Caki2 (cell line): ENCODE measurements at regions not wholly inside any gene's neighbourhood (a gene's known extent, or its start where the extent isn't known, plus 50 kb on each side); places are given as distances from the start of the nearest gene placed in this dataset.
"Not testable (repeated sequence)": the region's sequence is repeated elsewhere in the genome, so short reads cannot be mapped to it uniquely, and the experiment has no call there.

Experiments
- DNase-seq: peaks from one replicate; pipeline ENCODE4 v3.0.0-alpha.2; 2015; ENCODE audit warnings: low read depth
- in situ Hi-C: cut with HindIII; loops from 2 replicates; pipeline ENCODE4 v1.10.0; 2016; ENCODE audit warnings: low sequenced_read_pairs, low pct_unique_long_range_greater_than_20kb, mixed read lengths

GRCh38 chr13:33340631-33341030 lies 55.1 kb upstream of the STARD13 start:
- in situ Hi-C loops, result no loop called here
- DNase-seq, result no peak

GRCh38 chr13:33341861-33342452 lies 56.4 kb upstream of the STARD13 start:
- DNase-seq, result no peak

GRCh38 chr13:33345842-33346241 lies 60.3 kb upstream of the STARD13 start:
- in situ Hi-C loops, result no loop called here
- no peak for DNase-seq

More at GRCh38 chr13:33341861-33342452, 56.4 kb upstream of the STARD13 start:
- in situ Hi-C loops, result no loop called here

- no peak for DNase-seq
- in situ Hi-C loops, result no loop called here
Measured at GRCh38 chr13:33347861-33348260, 62.3 kb upstream of the STARD13 start.

- no peak for DNase-seq
- in situ Hi-C loops, result no loop called here
Measured at GRCh38 chr13:33348366-33348765, 62.8 kb upstream of the STARD13 start.

- no peak for DNase-seq
- in situ Hi-C loops, result no loop called here
Measured at GRCh38 chr13:33349288-33349985, 63.9 kb upstream of the STARD13 start.

GRCh38 chr13:33349986-33350826 lies 64.7 kb upstream of the STARD13 start:
- in situ Hi-C loops, result no loop called here

GRCh38 chr13:33351319-33351718 lies 65.8 kb upstream of the STARD13 start:
- DNase-seq, result no peak
- in situ Hi-C loops, result no loop called here

More at GRCh38 chr13:33349986-33350826, 64.7 kb upstream of the STARD13 start:
- no peak for DNase-seq

- in situ Hi-C loops, result no loop called here
- DNase-seq, result no peak
Measured at GRCh38 chr13:33352041-33352440, 66.5 kb upstream of the STARD13 start.

- DNase-seq, result no peak
- in situ Hi-C loops, result no loop called here
Measured at GRCh38 chr13:33352526-33352925, 67.0 kb upstream of the STARD13 start.

GRCh38 chr13:33353210-33353609 lies 67.7 kb upstream of the STARD13 start:
- in situ Hi-C loops, result no loop called here
- DNase-seq, result no peak

GRCh38 chr13:33353646-33354045 lies 68.1 kb upstream of the STARD13 start:
- in situ Hi-C loops, result no loop called here
- no peak for DNase-seq

- in situ Hi-C loops, result no loop called here
Measured at GRCh38 chr13:33355201-33355895, 69.8 kb upstream of the STARD13 start.

GRCh38 chr13:33358076-33358475 lies 72.5 kb upstream of the STARD13 start:
- in situ Hi-C loops, DNase-seq: not testable (repeated sequence)

More at GRCh38 chr13:33355201-33355895, 69.8 kb upstream of the STARD13 start:
- no peak for DNase-seq

- DNase-seq, result no peak
- in situ Hi-C loops, result no loop called here
Measured at GRCh38 chr13:33362986-33363727, 77.6 kb upstream of the STARD13 start.

GRCh38 chr13:33364192-33364591 lies 78.6 kb upstream of the STARD13 start:
- in situ Hi-C loops, result no loop called here

GRCh38 chr13:33366469-33367062 lies 81.0 kb upstream of the STARD13 start:
- no peak for DNase-seq
- in situ Hi-C loops, result no loop called here

More at GRCh38 chr13:33364192-33364591, 78.6 kb upstream of the STARD13 start:
- no peak for DNase-seq
